Left renal cortex interstitium (tissue), 4 donors: ENCODE measurements at regions not wholly inside any gene's neighbourhood (a gene's known extent, or its start where the extent isn't known, plus 50 kb on each side); places are given as distances from the start of the nearest gene placed in this dataset.
A peak's percentile ranks its signal among the peaks of the same experiment; 100 is the strongest.
"Not testable (repeated sequence)": the region's sequence is repeated elsewhere in the genome, so short reads cannot be mapped to it uniquely, and the experiment has no call there.

Source experiments
- DNase-seq, 4 donors: peaks; one replicate each; pipeline ENCODE4 v3.0.0-alpha.2; 2013; ENCODE audit warnings: low read depth in 4 of 4, low spot score in 2 of 4, missing footprints in 1 of 4

DNA sequence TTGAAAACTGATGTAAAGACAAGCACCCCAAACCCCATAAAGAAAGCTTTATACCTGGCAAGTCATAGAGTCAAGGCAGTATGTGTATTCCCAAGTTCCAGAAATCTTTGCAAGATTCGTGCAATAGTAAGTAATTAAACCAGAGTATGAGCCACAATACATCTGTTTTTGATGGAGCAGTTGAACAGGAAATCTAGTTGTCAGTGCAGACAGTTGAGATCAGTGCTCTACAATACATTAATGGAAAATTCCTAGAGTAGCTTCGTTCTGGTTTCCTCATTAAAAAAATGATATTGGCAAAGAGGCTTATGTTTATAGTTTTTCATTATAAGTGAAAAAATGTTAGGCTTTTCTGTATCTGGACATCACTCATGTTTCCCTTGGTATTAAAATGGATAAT lies 575.3 kb downstream of the TRIML1 start:
- no peak for DNase-seq

DNA sequence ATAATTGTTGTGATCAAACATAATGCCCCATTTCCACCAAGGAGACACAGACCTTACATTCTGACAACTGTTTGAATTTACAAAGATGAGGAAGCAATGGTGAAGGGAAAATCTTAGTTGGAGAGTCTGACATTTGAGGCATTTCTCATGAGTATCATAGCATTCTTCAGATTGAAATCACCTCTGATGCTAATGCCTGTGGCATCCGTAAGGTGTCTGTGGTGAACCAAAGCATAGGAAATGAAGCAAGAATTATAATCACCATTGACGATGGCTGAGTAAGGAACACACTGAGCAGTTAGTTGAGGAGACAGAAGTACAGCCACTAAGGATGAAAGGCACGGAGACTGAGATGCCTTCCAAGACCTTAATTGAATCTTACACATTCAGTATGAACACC lies 575.7 kb downstream of the TRIML1 start:
- DNase-seq: no peak

DNA sequence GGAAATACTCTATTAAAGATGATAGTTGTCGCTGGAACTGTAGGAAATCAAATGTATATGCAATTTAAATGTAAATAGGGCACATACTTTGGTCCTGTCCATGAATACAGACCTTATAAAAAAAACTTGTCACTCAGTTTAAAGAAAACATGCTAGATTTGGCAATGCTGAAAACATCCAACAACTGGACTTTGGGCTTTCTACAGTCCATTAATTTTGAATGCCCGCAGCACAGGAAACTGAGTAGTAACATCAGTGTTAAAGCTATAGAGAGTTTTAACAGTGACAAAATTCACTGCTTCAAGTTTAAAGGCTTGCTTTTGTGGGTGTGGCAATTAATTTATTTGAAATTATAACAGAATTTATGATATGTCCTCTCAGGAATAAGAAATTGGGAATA lies 578.4 kb downstream of the TRIML1 start:
- peak in 1 of 4 donors; percentile 6 for DNase-seq

DNA sequence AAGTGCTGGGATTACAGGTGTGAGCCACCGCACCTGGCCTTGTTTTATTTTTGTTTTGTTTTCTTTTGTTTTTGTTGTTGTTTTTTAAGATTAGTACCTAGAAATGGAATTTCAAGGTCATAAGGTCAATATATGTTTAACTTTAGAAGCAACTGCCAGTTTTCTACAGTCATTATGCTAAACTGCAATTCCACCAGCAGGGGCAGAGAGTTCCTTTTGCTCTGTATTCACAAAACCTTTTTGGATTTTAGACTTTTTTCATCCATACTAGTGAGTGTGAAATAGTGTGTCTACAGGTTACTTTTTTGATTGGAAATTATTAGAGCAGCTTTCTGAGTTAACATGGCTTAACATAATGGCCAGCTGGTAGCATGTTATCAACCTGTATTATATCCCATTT lies 580.6 kb downstream of the TRIML1 start:
- no peak for DNase-seq

DNA sequence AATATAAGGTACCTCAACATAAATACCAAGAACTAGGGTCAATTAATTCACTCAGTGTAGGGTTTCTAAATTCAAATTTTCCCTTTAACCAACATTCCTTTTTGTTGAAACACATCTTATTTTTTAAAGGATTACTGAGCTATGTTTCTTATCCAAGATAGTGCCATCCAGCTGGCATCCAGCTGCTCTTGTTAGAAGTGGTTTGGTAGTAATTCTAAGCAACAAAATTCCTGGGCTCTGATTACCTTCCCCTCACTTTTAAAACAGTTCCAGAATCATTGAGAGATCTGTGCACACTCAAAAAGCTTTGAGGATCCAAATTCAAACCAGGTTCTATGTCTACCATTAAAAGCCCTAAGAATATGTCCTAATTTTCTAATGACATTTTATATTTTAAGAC lies 583.7 kb downstream of the TRIML1 start:
- no peak for DNase-seq

DNA sequence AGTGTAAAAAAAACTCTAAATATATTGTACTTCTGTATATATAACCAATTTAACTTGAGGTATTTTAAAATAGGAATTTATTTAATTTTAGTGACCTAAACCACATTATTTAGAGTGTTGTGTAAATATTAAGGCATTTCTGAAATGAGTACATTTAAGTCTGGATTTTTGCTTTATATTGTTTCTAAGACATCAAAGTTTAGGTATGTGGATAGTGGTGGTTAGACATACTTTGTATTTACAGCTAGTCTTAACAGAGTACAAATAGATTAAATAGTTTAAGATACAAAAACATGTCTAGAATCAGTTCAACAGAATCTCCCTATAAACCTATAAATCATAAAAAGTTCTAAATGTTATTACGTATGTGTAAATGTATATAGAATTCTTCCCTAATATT lies 588.5 kb downstream of the TRIML1 start:
- DNase-seq: no peak

DNA sequence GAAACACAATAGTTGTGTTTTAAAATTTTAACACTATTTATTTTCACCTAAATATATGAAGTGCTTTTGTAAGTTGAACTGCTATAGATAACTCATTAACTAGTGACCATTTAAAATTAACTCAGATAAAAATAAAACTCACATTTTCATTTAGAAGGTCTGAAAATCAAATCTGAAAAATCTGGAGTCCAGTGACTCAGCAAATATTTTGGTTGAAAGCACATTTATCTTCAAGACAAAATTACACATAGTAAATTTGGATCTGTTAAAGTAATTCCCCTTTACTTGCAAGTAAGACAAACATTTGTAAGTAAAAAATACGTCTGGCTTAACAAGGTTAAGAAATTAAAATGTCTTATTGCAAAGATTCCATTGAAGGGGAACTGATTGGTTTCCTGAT lies 589.1 kb downstream of the TRIML1 start:
- DNase-seq: no peak

DNA sequence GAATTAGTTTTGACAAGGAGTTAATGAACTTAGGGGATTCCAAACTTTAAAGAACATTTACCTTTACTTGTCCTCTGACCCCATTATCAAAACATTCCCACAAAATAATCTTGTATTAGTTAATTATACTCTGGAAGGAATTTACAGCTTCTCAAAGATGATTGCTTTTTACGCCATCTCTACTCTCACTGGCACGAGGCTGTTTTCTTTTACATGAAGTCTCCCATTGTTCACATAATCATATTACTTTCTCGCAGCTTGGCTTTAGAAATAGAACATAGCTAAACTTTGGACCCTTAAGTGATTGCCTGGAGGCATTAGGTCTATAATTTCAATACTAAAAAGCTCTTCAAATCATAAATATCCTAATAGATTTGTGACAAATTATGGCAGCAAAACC lies 592.9 kb downstream of the TRIML1 start:
- DNase-seq: no peak

DNA sequence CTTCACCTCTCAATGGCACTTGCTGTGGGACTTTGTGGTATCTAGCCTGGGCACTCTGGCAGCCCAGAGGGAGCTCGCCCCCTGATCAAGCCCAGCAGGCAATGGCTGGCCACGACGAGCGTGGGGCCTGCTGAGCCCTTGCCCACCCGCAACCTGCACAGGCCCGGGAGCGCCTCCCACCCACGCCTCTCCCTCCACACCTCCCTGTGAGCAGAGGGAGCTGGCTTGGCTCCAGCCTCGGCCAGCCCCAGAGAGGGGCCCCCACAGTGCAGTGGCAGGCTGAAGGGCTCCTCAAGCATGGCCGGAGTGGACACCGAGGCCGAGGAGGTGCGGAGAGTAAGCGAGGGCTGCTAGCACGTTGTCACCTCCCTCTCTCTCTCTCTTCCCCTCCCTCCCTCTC lies 595.8 kb downstream of the TRIML1 start:
- no peak for DNase-seq

DNA sequence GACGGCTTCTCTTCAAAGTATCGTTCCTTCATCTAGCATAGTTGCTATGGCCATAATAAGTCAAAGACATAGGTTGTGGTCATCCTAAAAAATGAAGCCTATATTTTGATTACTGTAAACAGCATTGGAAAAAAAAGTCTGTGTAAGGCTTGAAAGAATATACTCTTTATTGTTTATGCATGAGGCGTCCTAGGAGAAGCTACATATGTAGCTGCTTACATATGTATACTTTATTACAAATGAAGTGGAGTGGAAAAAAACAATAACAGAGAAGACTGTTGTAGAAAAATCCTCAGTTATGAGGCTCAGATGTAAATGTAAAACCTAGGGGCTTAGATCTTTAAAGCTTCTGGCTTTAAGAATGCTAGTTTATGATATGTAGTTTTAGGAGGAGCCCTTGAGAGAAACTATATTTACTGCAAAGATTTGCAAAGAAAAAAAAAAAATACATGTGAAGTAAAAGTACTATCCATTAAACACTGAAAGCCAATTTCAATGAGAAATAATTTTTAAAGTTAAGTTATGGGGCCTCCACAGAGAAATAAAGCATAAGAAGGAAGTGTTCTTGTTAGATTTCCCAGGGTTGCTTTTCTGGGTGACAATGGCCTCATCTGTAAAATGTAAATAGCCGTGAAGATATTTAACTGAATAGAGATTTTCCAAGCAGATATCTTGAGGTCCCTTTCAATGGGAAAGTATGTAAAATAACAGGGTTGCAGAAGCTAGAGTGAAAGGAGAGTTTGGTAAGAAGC lies 598.2 kb downstream of the TRIML1 start:
- DNase-seq: no peak

DNA sequence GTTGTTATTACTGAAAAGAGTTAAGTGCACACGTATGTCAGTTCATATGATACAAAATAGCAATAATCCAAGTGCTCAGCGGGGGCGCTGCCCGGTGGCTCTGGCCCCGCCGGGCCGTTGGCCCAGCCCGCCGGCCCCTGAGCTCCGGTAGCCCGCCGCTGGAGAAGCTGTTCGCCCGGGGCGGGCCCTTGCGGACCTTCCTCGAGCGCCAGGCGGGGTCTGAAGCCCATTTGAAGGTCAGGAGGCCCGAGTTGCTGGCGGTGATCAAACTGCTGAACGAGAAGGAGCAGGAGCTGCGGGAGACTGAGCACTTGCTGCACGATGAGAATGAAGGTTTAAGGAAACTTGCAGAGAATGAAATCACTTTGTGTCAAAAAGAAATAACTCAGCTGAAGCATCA lies 599.0 kb downstream of the TRIML1 start:
- not testable (repeated sequence) for DNase-seq

DNA sequence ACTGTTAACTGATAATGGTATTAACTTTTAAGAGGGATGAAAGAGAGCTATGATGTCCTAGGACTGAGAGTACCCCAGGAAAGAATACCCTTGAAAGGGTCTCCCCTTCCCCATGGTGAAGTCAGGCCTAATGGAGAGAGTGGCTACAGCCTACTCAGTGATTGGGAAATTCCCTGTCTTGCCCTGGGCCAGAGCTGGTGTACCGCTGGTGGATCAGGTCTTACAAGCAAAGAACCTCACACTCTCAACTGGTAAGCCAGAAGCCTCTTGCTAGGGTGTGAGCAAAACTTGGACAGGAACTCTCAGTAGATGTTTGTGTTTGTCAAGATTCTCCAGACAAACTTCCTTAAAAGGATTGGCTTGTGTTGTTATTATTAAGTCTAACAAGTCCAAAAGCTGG lies 600.9 kb downstream of the TRIML1 start:
- DNase-seq: not testable (repeated sequence)

DNA sequence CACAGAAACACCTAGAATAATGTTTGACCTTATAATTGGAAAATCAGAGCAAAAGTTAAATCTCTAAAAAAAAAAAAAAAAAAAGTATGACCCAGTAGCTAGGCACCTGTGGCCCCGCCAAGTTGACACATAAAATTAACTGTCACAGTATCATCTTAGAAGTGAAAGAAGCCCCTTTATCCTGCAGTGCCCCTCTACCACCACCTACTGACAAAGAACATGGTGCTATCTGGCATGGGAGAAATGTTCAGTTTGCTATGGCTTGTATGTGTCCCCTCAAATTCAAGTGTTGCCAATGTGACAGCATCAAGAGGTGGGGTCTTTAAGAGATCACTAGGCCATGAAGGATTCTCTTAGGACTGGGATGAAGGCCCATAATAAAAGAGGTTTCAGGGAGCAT lies 601.5 kb downstream of the TRIML1 start:
- DNase-seq: not testable (repeated sequence)

DNA sequence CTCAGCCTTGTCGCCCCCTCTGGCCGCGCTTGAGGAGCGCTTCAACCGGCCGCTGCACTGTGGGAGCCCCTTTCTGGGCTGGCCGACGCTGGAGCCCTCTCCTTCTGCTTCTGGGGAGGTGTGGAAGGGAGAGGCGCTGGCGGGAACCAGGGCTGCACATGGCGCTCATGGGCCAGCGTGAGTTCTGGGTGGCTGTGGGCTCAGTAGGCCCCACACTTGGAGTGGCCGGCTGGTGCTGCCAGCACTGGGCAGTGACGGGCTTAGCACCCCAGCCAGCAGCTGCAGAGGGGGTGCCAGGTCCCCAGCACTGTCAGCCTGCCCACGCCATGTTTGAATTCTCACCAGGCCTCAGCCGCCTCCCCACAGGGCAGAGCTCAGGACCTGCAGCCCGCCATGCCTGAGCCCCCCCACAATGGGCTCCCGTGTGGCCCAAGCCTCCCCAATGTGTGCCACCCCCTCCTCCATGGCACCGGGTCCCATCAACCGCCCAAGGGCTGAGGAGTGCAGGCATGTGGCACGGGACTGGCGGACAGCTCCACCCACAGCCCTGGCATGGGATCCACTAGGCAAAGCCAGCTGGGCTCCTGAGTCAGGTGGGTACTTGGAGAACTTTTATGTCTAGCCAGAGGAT lies 615.2 kb downstream of the TRIML1 start:
- no peak for DNase-seq

DNA sequence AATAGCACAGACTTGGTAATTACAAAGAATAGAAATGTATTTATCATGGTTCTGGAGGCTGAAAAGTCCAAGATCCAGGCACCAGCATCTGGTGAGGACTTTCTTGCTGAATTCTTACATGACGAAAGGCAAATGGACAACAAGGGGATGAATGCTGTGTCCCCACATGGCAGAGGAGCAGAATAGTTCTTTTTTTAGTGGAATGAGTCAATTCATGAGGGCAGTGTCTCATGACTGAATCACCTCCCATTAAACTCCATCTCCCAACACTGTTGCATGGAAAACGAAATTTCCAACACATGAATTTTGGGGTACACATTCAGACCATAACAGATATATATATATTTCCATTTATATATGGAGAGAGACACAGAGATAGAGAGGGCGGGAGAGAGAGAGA lies 628.3 kb downstream of the TRIML1 start:
- DNase-seq: no peak

DNA sequence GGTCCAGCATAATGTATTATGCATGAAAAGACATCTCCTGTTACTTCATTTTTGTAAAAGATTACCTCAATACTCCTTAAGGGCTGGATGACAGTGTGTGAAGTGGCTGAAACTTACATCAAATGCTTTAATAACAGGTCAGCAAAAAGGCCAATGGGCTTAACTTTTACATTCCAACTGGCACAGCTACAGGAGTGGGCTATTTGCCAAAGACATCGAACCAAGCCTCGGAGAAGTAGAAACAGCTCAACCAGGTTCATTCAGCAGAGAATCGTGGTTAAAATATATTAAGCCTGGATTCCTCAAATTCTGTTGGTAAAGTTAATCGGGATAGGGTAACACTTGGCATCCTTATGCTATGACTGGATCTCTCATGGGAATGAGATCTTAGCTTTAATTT lies 639.7 kb downstream of the TRIML1 start:
- DNase-seq: no peak

DNA sequence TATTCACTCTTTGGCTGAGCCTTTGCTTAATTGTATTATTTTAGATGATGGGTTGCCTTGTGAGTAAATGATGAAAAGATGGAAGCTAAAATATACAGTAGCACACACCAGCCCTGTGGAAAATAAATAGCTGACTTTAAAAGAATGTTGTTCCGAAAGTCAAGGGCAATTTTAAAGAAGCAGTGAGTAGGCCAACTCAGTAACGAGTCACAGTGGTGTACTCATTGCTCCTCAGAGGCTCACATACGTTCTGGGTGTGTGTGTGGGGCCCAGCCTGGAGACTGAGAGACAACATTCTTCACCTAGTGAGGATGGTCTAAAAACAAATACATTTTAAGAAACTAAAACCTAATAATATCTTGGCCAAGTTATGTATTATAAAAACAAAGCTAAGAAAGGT lies 640.3 kb downstream of the TRIML1 start:
- no peak for DNase-seq

DNA sequence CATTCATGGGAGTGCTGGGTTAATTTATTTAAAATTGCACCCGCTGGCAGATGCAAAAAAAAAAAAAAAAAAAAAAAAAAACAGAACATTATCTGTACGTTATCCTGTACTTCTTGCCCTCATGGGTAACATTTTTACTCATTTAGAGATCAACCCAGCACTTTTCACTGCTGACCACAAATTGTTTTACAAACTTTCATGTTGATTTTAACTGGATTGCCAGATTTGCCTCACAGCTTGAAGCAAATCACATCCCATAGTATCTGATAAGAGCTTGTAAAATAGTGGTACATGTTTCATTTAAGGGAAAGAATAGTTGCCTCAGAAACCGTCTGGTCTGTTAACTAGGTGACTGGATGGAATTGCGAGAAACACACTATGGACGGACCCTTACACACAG lies 640.8 kb downstream of the TRIML1 start:
- DNase-seq: no peak

DNA sequence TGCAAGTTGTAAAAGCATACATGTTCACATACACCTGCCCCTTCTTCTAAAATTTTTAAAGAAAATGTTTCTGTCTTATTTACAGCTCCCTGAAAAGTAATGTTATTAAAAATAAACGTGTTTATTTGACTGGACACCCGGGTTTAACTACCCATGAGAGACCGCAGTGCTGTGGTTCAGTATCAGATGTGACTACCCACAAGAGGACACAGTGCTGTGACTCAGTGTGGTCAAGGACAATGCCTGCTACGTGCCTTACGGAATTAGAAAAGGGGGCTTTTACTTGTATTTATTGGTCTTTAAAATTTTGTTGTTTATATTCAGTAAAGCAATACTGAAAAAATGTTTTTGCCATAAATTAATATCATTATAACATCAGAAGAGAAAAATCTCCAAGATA lies 641.4 kb downstream of the TRIML1 start:
- DNase-seq: no peak

DNA sequence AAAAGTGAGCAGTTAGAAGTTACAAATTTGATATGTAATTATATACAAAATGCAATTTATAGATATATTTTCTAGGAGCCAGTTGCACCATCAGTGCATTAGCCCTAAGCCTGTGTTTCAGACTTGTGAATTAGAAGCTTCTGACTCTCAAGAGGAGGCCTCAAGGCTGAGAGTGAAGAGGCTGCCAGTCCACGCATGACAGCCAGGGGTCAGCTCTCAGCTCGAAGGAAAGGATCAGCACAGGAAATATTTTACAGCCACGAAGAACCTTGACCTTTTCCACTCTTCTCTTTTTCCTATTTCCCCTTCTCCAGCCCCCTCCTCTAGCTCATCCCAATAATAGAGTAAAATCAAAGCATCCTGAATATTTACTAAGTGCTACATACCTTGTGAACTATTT lies 642.4 kb downstream of the TRIML1 start:
- no peak for DNase-seq

DNA sequence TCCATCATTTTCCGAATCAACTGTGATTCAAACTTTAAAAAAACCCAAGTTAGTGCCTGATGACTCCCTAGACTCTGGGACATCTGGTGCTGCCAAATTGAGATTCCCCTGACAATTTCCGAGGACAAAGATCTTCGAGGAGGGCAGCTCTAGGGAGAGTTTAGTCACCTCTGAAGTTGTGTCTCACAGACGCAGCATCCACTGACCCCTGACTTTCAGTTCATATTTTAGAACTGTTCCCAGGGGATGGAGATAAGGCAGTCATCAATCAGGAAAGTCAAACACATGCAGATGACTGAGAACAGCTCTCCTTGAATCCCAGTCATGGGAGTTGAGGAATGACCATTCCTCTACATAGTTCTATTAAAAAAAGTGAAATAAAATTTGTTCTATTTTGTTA lies 643.9 kb downstream of the TRIML1 start:
- no peak for DNase-seq

DNA sequence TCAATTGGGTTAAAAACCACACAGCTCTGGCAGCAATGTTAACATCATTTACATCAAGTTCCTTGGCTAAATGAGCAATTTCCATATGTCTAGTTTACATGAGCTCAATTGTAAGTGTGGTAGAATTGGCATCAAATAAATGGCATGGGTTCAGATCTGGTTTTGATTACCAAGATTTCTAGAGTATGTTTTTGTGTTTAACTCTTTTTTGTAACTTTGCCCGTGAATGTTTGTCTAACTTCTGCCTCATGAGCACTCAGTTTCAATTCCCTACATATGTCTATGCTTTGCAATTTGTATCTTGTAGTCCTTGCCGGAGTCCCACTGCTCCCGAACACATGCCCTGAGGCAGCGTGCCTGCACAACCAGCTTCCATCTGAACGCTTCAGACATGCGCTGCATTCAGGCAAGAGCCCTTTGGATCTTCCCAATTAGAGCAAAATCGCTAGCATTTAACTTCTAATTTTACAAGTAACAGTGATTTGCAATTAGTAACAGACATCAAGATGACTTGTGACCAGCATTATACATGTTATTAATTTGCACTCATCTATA lies 644.4 kb downstream of the TRIML1 start:
- DNase-seq: no peak
